Left renal pelvis (tissue), 4 donors: ENCODE measurements at regions not wholly inside any gene's neighbourhood (a gene's known extent, or its start where the extent isn't known, plus 50 kb on each side); places are given as distances from the start of the nearest gene placed in this dataset.

Experiments used
- DNase-seq, 4 donors: peaks; one replicate each; pipeline ENCODE4 v3.0.0-alpha.2; 2013; ENCODE audit warnings: low read depth in 4 of 4, low spot score in 3 of 4

GRCh38 chr4:153997516-153997915 is 208.6 kb upstream of the SFRP2 start:
- no peak for DNase-seq

GRCh38 chr4:153989505-153989904 is 200.6 kb upstream of the SFRP2 start:
- no peak for DNase-seq

DNA sequence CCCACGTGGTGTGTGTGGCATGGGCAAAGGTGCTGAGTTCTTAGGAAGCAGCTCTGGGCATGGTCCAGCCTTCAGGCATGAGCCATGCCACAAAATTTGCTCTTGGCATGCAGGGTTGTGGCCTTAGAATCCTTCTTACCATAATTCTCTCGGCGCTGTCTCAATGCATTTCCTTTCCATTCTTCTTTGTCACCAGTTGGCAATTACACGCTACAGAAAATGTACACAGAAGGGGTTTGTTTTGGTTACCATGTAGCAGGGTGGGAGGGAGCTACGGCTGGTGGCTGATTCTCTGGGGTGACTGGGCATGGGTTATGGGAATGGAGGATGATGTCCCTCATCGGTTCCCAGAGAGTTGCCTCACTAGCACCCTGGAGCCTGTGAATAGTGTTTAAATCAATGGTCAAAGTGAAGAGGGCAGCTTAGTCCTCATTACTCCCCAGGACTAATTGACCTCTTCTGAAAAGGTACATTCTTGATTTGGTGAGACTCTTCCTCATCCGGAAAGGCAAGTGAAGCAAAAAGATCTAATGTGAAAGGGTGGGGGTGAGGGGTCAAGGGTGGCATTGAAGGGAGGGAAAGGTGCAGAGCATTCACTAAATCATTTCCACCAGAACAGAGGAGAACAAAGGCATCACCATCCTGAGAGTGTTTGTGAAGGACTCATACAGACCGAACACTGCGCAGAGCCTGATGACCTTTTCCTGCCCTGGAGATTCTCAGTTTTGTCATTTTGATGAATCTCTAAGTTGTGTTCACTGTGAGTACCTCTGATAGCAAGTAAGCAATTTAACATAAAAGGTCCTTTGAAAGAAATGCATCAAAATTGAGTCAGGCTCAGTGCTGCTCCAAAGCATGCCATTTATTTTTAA is 199.8 kb upstream of the SFRP2 start:
- peak in 1 of 4 donors; percentile 21 for DNase-seq

- DNase-seq: no peak
These were observed 198.4 kb upstream of the SFRP2 start for GRCh38 chr4:153987291-153987690.

DNA sequence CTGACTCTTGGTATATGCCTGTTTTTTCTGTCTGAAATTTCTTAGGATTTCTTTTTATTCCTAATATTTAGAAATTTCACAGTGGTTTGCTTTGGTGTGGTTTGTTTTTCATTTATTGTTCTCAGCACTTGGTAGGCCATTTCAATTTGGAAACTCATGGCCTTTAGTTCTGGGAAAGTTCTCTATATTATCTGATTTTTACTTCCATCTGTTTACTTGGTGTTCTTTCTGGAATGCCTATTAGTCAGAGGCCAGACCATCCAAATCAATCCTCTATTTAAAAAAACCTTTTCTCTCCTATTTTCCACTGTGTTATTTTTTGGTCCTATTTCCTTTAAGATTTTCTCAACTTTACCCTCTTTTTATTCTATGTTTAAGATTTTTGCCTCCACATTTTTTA is 188.1 kb upstream of the SFRP2 start:
- no peak for DNase-seq

DNA sequence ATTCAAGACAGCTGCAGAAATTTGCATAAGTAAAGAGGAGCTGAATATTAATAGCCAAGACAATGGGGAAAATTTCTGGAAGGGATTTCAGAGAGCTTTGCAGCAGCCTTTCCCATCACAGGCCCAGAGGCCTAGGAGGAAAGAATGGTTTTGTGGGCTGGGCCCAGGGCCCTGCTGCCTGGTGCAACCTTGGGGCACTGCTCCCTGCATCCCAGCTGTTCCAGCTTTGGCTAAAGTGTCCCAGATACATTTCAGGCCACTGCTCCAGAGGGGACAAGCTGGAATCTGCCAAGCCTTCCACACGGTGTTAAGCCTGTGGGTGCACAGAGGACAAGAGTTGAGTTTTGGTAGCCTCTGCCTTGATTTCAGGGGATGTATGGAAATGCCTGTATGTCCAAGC is 185.6 kb upstream of the SFRP2 start:
- no peak for DNase-seq

GRCh38 chr4:153973942-153974341 is 185.1 kb upstream of the SFRP2 start:
- no peak for DNase-seq

GRCh38 chr4:153971899-153972298 is 183.0 kb upstream of the SFRP2 start:
- DNase-seq: no peak

DNA sequence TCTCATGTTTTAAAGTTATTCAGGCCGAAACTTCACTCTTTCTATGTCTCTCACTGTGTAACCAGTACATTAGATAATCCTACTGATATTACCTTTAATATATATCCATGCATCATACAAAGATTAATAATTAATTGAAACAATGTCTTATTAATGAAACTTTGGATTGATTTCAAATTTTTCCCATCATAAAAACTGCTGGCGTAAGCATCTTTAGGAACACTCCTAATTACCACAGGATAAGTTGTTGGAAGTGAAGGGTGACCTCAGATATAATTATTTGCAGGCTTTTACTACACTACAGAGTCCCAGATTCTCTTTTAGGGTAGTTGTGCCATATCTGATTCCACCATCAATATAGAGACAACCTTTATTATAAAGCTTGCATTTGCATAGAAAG is 181.3 kb upstream of the SFRP2 start:
- DNase-seq: no peak

GRCh38 chr4:153969542-153969941 is 180.7 kb upstream of the SFRP2 start:
- no peak for DNase-seq

- no peak for DNase-seq
These were observed 177.8 kb upstream of the SFRP2 start for GRCh38 chr4:153966641-153967040.

DNA sequence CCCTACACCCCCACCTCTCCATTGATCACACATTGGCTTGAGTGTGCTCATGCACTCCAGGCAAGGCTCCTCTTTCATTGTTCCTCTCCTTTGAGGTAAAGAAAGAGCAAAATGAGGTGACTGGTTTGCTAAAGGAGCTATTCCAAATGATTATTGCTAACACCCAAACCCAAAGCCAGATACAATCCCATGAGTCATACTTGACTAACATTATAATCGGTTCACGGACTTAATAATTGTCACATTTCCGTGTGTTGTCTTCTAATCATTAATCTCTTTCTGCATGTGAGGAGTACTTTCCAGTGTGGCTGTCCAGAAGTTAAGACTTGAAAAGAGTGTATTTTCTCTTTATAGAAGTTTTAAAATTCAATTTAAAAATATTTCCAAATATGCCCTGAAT is 174.3 kb upstream of the SFRP2 start:
- DNase-seq: no peak

DNA sequence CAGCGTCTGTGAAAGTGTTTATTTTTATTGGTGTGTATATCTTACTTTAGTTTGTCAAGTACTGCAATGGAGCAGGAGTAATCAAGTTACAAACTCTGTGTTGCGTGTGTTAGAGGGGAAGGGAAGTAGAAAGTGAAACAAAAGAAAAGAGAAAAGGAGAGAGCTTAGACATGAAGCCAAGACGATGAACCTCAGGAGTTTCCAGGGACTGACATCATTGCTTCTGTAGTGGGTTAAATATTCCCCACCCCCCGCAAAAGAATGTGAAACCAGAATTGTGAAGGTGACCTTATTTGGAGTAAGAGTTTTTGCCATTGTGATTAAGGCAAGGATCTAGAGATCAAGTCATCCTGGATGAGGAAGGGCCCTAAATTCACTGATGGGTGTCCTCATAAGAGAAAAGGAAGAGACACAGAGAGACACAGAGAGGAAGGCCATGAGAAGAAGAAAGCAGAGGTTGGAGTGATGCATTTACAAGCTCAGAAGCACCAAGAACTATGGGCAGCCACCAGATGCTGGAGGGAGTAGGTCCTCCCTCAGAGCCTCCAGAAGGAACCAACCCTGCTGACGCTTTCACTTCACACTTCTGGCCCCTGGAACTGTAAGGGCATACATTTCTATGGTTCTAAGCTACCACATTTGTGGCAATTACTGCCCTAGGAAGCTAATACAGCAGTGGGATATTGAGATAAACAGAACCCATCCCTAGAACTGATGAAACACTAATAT is 173.6 kb upstream of the SFRP2 start:
- no peak for DNase-seq

DNA sequence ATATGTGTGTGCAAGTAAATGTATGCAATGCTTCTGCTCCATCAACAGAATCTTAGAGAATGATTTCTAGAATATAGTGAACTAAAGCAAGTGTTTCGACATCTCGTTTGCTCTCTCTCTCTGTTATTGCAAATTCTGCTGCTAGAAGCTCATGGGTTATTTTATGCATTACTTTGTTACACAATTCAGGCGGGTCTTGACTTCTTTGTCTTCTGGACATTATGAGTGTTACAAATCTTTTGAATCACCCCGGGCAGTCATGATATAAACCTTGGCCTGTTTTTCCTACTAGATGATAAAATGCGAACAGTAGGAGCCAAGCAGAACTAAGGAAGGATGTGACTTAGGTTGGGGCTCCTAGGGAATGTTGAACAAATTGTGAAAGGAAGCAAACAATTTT is 166.4 kb upstream of the SFRP2 start:
- DNase-seq: no peak

- no peak for DNase-seq
These were observed 165.8 kb upstream of the SFRP2 start for GRCh38 chr4:153954654-153955053.

DNA sequence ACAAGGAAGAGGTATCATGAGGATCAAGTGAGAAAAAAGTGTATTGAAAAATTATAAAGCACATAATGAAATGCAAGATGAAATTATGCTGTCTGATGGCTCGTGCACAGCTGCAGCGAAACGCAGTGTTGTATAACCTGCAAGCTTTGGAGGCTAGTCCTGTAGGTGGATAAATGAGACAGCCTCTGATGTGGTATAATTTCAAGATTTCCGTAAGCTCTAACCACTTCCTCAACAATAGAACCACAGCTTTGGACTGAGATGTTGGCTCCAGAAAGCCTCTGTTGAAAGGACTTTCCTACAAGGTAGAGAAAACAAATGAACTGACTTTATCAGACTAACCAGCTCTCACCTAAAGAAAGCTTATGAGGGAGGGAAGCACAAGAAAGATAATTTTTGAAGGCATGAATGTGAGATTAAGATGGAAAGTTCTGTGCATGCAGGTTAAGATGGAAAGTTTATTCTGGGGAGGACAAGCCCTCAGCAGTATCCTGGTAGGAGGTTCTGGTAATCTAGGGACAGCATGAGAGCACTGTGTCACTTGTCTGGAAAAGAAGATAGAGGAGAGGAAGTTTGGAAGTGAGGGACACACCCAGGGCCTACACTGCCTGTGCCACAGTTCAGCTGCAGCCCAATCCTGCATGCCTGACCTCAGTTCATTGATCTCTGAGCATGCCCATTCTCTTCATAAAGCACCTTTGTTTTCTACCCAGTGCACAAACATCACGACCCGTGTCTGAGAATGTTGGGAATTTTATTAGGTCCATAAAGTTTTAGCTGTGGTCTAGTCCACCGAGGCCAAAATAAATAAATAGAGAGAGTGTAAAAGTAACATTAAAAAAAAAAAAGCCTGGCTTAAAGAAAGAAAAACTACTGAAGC is 161.5 kb upstream of the SFRP2 start:
- DNase-seq: peak in 3 of 4 donors; percentile 10 to 35 (median 12)

DNA sequence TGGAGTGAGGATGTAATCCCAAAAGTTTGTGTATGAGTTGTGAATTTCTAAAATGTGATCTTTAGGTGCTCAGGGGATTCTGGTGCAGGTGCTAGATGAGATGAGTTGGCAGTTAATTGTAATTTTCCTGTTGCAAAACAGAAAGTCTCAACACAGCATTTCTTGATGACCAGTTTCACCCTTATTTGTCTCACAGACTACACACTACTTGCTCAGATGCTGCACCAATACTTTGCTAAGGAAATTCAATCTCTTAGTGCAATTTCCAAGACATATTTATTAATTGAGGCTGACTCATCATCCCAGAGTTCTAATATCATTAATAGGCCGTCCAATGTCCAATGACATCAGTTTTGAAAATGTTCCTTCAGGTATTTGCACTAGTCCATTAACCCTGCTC is 159.2 kb upstream of the SFRP2 start:
- no peak for DNase-seq

GRCh38 chr4:153947124-153947523 is 158.2 kb upstream of the SFRP2 start:
- no peak for DNase-seq

- no peak for DNase-seq
These were observed 156.8 kb upstream of the SFRP2 start for GRCh38 chr4:153945704-153946103.

DNA sequence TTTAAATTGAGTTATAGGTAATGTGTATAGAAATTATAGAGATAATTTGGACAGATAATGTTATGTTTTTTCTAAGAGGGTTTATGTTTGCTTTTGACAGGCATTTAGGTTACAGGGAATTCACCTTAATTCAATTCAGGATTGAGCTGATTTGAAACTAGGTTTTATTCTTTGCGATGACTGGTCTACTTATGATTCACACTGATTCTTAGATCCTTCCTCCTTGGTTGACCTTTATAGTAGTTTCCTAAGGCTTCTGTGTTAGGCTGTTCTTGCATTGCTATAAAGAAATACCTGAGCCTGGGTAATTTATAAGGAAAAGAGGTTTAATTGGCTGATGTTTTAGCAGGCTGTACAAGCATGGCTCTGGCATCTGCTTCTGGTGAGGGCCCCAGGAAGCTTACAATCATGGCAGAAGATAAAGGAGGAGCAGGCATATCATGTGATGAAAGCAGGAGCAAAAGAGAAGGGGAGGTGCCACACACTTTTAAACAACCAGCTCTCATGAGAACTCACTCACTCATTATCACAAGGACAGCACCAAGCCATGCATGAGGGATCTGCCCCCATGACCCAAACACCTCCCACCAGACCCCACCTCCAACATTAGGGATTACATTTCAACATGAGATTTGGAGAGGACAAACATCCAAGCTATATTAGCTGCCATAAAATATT is 155.0 kb upstream of the SFRP2 start:
- no peak for DNase-seq

DNA sequence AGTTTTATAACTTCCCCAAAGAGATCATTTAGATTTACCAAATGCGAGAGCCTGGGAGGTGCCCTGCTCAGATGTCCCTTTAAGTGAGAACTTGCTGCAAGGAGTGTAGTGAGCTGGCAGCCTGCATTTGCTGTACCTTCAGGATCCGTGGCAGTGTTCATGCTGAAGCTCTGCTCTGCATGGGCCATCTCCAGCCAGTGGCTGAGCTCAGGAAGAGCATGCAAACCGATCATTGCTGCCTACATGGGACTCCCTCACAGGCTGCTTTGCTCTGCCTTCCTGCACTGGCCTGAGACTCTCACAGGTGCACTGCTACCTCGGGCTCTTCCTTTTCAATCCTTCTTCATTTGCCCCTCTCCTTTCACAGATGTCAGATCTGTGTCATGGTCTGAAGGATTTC is 152.0 kb upstream of the SFRP2 start:
- no peak for DNase-seq
